ENCODE measurements at regions not wholly inside any gene's neighbourhood (a gene's known extent, or its start where the extent isn't known, plus 50 kb on each side); places are given as distances from the start of the nearest gene placed in this dataset.
"Not testable (repeated sequence)": the region's sequence is repeated elsewhere in the genome, so short reads cannot be mapped to it uniquely, and the experiment has no call there.

GRCh38 chr20:29419378-29419777 lies 1838.1 kb upstream of the DEFB115 start:
- ATAC-seq, result no peak
- CTCF ChIA-PET, result no interaction called here
- no TSS peak for BruUV-seq (replicated peaks)

GRCh38 chr20:29427201-29428060 lies 1830.0 kb upstream of the DEFB115 start:
- DNase-seq, result no peak
- no peak overlapping the region for H3K27ac ChIP-seq (ENCODE audit: low read length)
- H2AFZ ChIP-seq (ENCODE audit: low read length), result no peak overlapping the region
- H3K36me3 ChIP-seq (ENCODE audit: low read depth, low read length), result no peaks in the 10 kb centered on the region
- ChIA-PET CTCF (no interaction called here), POLR2A (ENCODE audit: unreplicated experiment) (no interaction called here)
- ATAC-seq, result no peak
- no peaks in the 10 kb centered on the region for H4K20me1 ChIP-seq (ENCODE audit: low read length)
- TF ChIP-seq EZH2phosphoT487 (IDR thresholded peaks at IDR 0.05; ENCODE audit: borderline replicate concordance, low read length), result no peak
- TF ChIP-seq, protein P1, sequence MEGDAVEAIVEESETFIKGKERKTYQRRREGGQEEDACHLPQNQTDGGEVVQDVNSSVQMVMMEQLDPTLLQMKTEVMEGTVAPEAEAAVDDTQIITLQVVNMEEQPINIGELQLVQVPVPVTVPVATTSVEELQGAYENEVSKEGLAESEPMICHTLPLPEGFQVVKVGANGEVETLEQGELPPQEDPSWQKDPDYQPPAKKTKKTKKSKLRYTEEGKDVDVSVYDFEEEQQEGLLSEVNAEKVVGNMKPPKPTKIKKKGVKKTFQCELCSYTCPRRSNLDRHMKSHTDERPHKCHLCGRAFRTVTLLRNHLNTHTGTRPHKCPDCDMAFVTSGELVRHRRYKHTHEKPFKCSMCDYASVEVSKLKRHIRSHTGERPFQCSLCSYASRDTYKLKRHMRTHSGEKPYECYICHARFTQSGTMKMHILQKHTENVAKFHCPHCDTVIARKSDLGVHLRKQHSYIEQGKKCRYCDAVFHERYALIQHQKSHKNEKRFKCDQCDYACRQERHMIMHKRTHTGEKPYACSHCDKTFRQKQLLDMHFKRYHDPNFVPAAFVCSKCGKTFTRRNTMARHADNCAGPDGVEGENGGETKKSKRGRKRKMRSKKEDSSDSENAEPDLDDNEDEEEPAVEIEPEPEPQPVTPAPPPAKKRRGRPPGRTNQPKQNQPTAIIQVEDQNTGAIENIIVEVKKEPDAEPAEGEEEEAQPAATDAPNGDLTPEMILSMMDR (conservative IDR thresholded peaks at IDR 0.05; ENCODE audit: low read depth, low read length), result no peak
- no peak for TF ChIP-seq EZH2 (IDR thresholded peaks at IDR 0.05; ENCODE audit: low read length, unreplicated experiment)
- no peaks in the 10 kb centered on the region for H3K79me2 ChIP-seq (ENCODE audit: low read length)
- H3K4me2 ChIP-seq (ENCODE audit: low read length), result no peak overlapping the region
- H3K9me2 ChIP-seq (replicated peaks; ENCODE audit: low read length), result no peaks in the 10 kb centered on the region
- H3K9me3 ChIP-seq (ENCODE audit: low read length), result no peaks in the 10 kb centered on the region; the same call in 1 of the 2 replicates
- H3F3A ChIP-seq (ENCODE audit: low read length, unreplicated experiment), result no peaks in the 10 kb centered on the region
- no peak overlapping the region for H3K9ac ChIP-seq (ENCODE audit: low read length)
- no TSS peak for BruUV-seq (replicated peaks)
- H3K4me1 ChIP-seq (ENCODE audit: insufficient read depth, low read length), result no peaks in the 10 kb centered on the region
- no peaks in the 10 kb centered on the region for H3K27me3 ChIP-seq (ENCODE audit: low read length)
- no peak overlapping the region for H3K4me3 ChIP-seq (ENCODE audit: low read length)
- intact Hi-C loops (cut with micrococcal nuclease), result no loop called here

More at GRCh38 chr20:29419378-29419777, 1838.1 kb upstream of the DEFB115 start:
- Histone ChIP-seq H3K9ac (ENCODE audit: low read length) (no peak overlapping the region), H3K9me3 (ENCODE audit: low read length) (no peaks in the 10 kb centered on the region), H3K36me3 (ENCODE audit: low read depth, low read length) (no peaks in the 10 kb centered on the region), H3K4me3 (ENCODE audit: low read length) (no peak overlapping the region), H2AFZ (ENCODE audit: low read length) (no peak overlapping the region), H3K27me3 (ENCODE audit: low read length) (no peaks in the 10 kb centered on the region), H3F3A (ENCODE audit: low read length, unreplicated experiment) (no peaks in the 10 kb centered on the region), H3K4me1 (ENCODE audit: insufficient read depth, low read length) (no peaks in the 10 kb centered on the region), H3K4me2 (ENCODE audit: low read length) (no peak overlapping the region), H3K27ac (ENCODE audit: low read length) (no peak overlapping the region), H3K9me2 (replicated peaks; ENCODE audit: low read length) (no peaks in the 10 kb centered on the region), H4K20me1 (ENCODE audit: low read length) (no peaks in the 10 kb centered on the region), H3K79me2 (ENCODE audit: low read length) (no peaks in the 10 kb centered on the region)
- TF ChIP-seq EZH2phosphoT487 (IDR thresholded peaks at IDR 0.05; ENCODE audit: borderline replicate concordance, low read length) (no peak), EZH2 (IDR thresholded peaks at IDR 0.05; ENCODE audit: low read length, unreplicated experiment) (no peak)
- TF ChIP-seq, protein P1 (conservative IDR thresholded peaks at IDR 0.05; ENCODE audit: low read depth, low read length), result no peak
- no peak for DNase-seq
- intact Hi-C loops (cut with micrococcal nuclease), result no loop called here
- POLR2A ChIA-PET (ENCODE audit: unreplicated experiment), result no interaction called here

DNA sequence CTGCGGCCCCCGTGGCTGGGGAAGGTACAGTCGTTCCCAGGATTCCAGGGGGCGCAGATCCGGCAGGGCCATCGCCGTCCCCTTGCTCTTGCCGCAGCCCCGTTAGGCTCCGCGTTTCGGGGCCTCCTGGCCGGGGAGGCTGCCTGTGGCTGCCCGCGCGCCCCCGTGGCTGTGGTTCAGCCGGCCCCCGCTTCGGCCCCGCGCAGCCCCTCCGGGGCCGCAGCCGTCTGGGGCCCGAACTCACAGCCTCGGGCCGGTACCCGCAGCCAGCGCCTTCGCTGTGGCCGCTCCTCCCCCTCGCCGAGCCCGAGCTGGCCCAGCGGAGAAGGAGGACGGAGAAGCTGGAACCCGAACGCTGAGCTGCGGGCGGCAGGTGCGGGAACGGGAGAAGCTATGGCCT lies 1826.9 kb upstream of the DEFB115 start:
- intact Hi-C loops (cut with micrococcal nuclease), result no loop called here
- H3K4me2 ChIP-seq (ENCODE audit: low read length), result no peak overlapping the region
- POLR2A ChIA-PET (ENCODE audit: unreplicated experiment), result no interaction called here

GRCh38 chr20:29440721-29441120 lies 1816.7 kb upstream of the DEFB115 start:
- H3K9me3 ChIP-seq (ENCODE audit: low read length); DNase-seq; H3K27me3 ChIP-seq (ENCODE audit: low read length); H3K9me2 ChIP-seq (replicated peaks; ENCODE audit: low read length); H4K20me1 ChIP-seq (ENCODE audit: low read length); H3K27ac ChIP-seq (ENCODE audit: low read length); H3K36me3 ChIP-seq (ENCODE audit: low read depth, low read length); CTCF ChIA-PET; H3K4me3 ChIP-seq (ENCODE audit: low read length); H3K79me2 ChIP-seq (ENCODE audit: low read length); POLR2A ChIA-PET (ENCODE audit: unreplicated experiment); BruUV-seq (replicated peaks); H2AFZ ChIP-seq (ENCODE audit: low read length); H3K4me1 ChIP-seq (ENCODE audit: insufficient read depth, low read length); H3K4me2 ChIP-seq (ENCODE audit: low read length); H3F3A ChIP-seq (ENCODE audit: low read length, unreplicated experiment); ATAC-seq; H3K9ac ChIP-seq (ENCODE audit: low read length): not testable (repeated sequence)
- intact Hi-C loops (cut with micrococcal nuclease), result loop anchor here (10.0 kb wide), 1 partner anchor 324 kb away; no protein-coding TSS in a partner anchor

More for the DNA sequence above, 1826.9 kb upstream of the DEFB115 start:
- H4K20me1 ChIP-seq (ENCODE audit: low read length), result no peaks in the 10 kb centered on the region
- no peaks in the 10 kb centered on the region for H3K27me3 ChIP-seq (ENCODE audit: low read length)
- no peaks in the 10 kb centered on the region for H3K9me2 ChIP-seq (replicated peaks; ENCODE audit: low read length)
- no peak overlapping the region for H3K9ac ChIP-seq (ENCODE audit: low read length)
- TF ChIP-seq EZH2phosphoT487 (IDR thresholded peaks at IDR 0.05; ENCODE audit: borderline replicate concordance, low read length) (no peak), EZH2 (IDR thresholded peaks at IDR 0.05; ENCODE audit: low read length, unreplicated experiment) (no peak)
- TF ChIP-seq, protein P1 (conservative IDR thresholded peaks at IDR 0.05; ENCODE audit: low read depth, low read length), result no peak
- H3K27ac ChIP-seq (ENCODE audit: low read length), result no peak overlapping the region
- BruUV-seq (replicated peaks), result no TSS peak
- H3K36me3 ChIP-seq (ENCODE audit: low read depth, low read length), result no peaks in the 10 kb centered on the region
- H3K4me3 ChIP-seq (ENCODE audit: low read length), result no peak overlapping the region
- H2AFZ ChIP-seq (ENCODE audit: low read length), result no peak overlapping the region
- no peaks in the 10 kb centered on the region for H3K79me2 ChIP-seq (ENCODE audit: low read length)
- H3K4me1 ChIP-seq (ENCODE audit: insufficient read depth, low read length), result no peaks in the 10 kb centered on the region
- DNase-seq (no peak), ATAC-seq (no peak)
- CTCF ChIA-PET, result no interaction called here
- H3F3A ChIP-seq (ENCODE audit: low read length, unreplicated experiment), result no peaks in the 10 kb centered on the region
- H3K9me3 ChIP-seq (ENCODE audit: low read length), result no peaks in the 10 kb centered on the region
